K562 (cell line): ENCODE measurements at regions not wholly inside any gene's neighbourhood (a gene's known extent, or its start where the extent isn't known, plus 50 kb on each side); places are given as distances from the start of the nearest gene placed in this dataset.

Experiments used
- ARID3A ChIP-seq: IDR thresholded peaks from 2 replicates; pipeline ENCODE4 v1.6.1; 2012; ENCODE audit warnings: low read depth, low read length, improper control_type of control experiment, borderline replicate concordance
- ATF1 ChIP-seq, 2 experiments: fragments of 450-650 bp in 1 of 2; IDR thresholded peaks; 2 replicates each; pipeline ENCODE4 v1.6.1; 2016; ENCODE audit warnings: missing compliant biosample characterization in 1 of 2, missing genetic modification characterization in 1 of 2
- ATF3 ChIP-seq, 2 experiments: fragments of 450-650 bp in 1 of 2; sonication (generic) in 1 of 2; formaldehyde crosslinking in 1 of 2; IDR thresholded peaks in 1 of 2; conservative IDR thresholded peaks in 1 of 2; 2 replicates each; pipeline versions ENCODE4 v1.6.1 to v1.8.1; 2016 to 2023; ENCODE audit warnings: mild to moderate bottlenecking in 2 of 2, moderate library complexity in 2 of 2, inconsistent platforms in 1 of 2, missing genetic modification reagents in 1 of 2
- CREBBP ChIP-seq: IDR thresholded peaks from one replicate; pipeline ENCODE4 v1.6.1; 2012; ENCODE audit warnings: low read depth, mild to moderate bottlenecking, control low read depth, inconsistent platforms, low read length
- DMBX1 ChIP-seq: fragments of 250-450 bp; sonication (Bioruptor Pico); IDR thresholded peaks from 2 replicates; pipeline ENCODE4 v1.8.0; 2022; ENCODE audit warnings: inconsistent platforms, mild to moderate bottlenecking, moderate library complexity, borderline replicate concordance
- DPF2 ChIP-seq: fragments of 450-650 bp; IDR thresholded peaks from 2 replicates; pipeline ENCODE4 v1.6.1; 2016
- EP300 ChIP-seq: IDR thresholded peaks from 2 replicates; pipeline ENCODE4 v1.6.1; 2012; ENCODE audit warnings: low read length, improper control_type of control experiment
- MEIS2 ChIP-seq: fragments of 450-650 bp; IDR thresholded peaks from 2 replicates; pipeline ENCODE4 v1.6.1; 2014; ENCODE audit warnings: mild to moderate bottlenecking; ENCODE audit not compliant: partially characterized antibody
- NCOA1 ChIP-seq: fragments of 450-650 bp; IDR thresholded peaks from 2 replicates; pipeline ENCODE4 v1.6.1; 2016; ENCODE audit warnings: low read depth
- NUFIP1 ChIP-seq: fragments of 450-650 bp; IDR thresholded peaks from 2 replicates; pipeline ENCODE4 v1.6.1; 2018; ENCODE audit not compliant: partially characterized antibody
- PKNOX1 ChIP-seq: fragments of 450-650 bp; IDR thresholded peaks from 2 replicates; pipeline ENCODE4 v1.6.1; 2016
- RBBP5 ChIP-seq: fragments of 200-600 bp; sonication (generic); IDR thresholded peaks from 2 replicates; pipeline ENCODE4 v1.6.1; 2012; ENCODE audit warnings: borderline replicate concordance, mild to moderate bottlenecking, low read length, control low read depth, inconsistent platforms; ENCODE audit not compliant: insufficient read depth, poor library complexity, severe bottlenecking
- REST ChIP-seq, 2 experiments: fragments of 450-650 bp; formaldehyde crosslinking in 1 of 2; IDR thresholded peaks; 2 replicates each; pipeline versions ENCODE4 v1.4.0 to v1.6.1; 2014 to 2020; ENCODE audit warnings: mild to moderate bottlenecking in 2 of 2, borderline replicate concordance in 1 of 2, low read depth in 1 of 2
- YY1 ChIP-seq, 3 experiments: IDR thresholded peaks; 2 replicates each; pipeline ENCODE4 v1.6.1; 2011; ENCODE audit warnings: low read length in 2 of 3, mild to moderate bottlenecking in 2 of 3, moderate library complexity in 2 of 3, borderline replicate concordance in 1 of 3, control low read depth in 1 of 3, low read depth in 1 of 3; ENCODE audit not compliant: insufficient read depth in 3 of 3, insufficient replicate concordance in 2 of 3, control insufficient read depth in 1 of 3, insufficient read length in 1 of 3; ENCODE audit errors: extremely low read depth in 1 of 3
- ZNF76 ChIP-seq: fragments of 250-450 bp; sonication (Bioruptor Pico); IDR thresholded peaks from 2 replicates; pipeline ENCODE4 v1.4.0; 2020; ENCODE audit warnings: mild to moderate bottlenecking, moderate library complexity, borderline replicate concordance

GRCh38 chr21:35475762-35476161 lies 426.7 kb upstream of the RUNX1 start (continued):
- TF ChIP-seq REST (IDR thresholded peaks at IDR 0.05; ENCODE audit: borderline replicate concordance) (peak; percentile 43; the same call in 1 of the 2 replicates), REST (CRISPR knock-in tag; IDR thresholded peaks at IDR 0.05; ENCODE audit: low read depth) (no peak), RBBP5 (no peak), DMBX1 (CRISPR knock-in tag) (peak; percentile 38; the same call in 1 of the 2 replicates), EP300 (peak; percentile 84), NUFIP1 (no peak), DPF2 (peak; percentile 85), PKNOX1 (peak; percentile 59), ATF3 (IDR thresholded peaks at IDR 0.05) (peak; percentile 57; the same call in 1 of the 2 replicates), ATF3 (CRISPR knock-in tag; conservative IDR thresholded peaks at IDR 0.05) (no peak), NCOA1 (peak; percentile 60), CREBBP (no peak), ZNF76 (CRISPR knock-in tag) (0 out of 2 replicates have a peak, but pooled peaks have one; percentile 21), ARID3A (peak; percentile 31; the same call in 1 of the 2 replicates), YY1 (IDR thresholded peaks at IDR 0.05; ENCODE audit: borderline replicate concordance in 1 of 3, control insufficient read depth in 1 of 3, extremely low read depth in 1 of 3, insufficient read depth in 3 of 3, insufficient read length in 1 of 3, insufficient replicate concordance in 2 of 3, low read depth in 1 of 3, low read length in 2 of 3) (no peak), MEIS2 (peak; percentile 79), ATF1 (CRISPR knock-in tag; IDR thresholded peaks at IDR 0.05) (no peak), ATF1 (tag; IDR thresholded peaks at IDR 0.05) (peak; percentile 41; the same call in 1 of the 2 replicates)
